ENCODE measurements at regions not wholly inside any gene's neighbourhood (a gene's known extent, or its start where the extent isn't known, plus 50 kb on each side); places are given as distances from the start of the nearest gene placed in this dataset.

- no peak for TF ChIP-seq JUNB (IDR thresholded peaks at IDR 0.05; ENCODE audit: unreplicated experiment)
- no peak for TF ChIP-seq ETS1 (IDR thresholded peaks at IDR 0.05)
- no peak for TF ChIP-seq ZNF114 (CRISPR knock-in tag; IDR thresholded peaks at IDR 0.05)
- TF ChIP-seq POLR2AphosphoS5 (IDR thresholded peaks at IDR 0.05; ENCODE audit: low read depth) = no peak
- TF ChIP-seq REST (IDR thresholded peaks at IDR 0.05; ENCODE audit: unreplicated experiment) = no peak
- H3K4me3 Mint-ChIP-seq = no peak overlapping the region
Measured at GRCh38 chr10:31607481-31607880, 288.5 kb downstream of the ZEB1 start.

GRCh38 chr10:31606841-31607240, 287.8 kb downstream of the ZEB1 start:
- H3K4me3 ChIP-seq = no peak overlapping the region
- TF ChIP-seq CREB1 (CRISPR knock-in tag; IDR thresholded peaks at IDR 0.05; ENCODE audit: low read depth) (no peak), ZNF331 (CRISPR knock-in tag; IDR thresholded peaks at IDR 0.05; ENCODE audit: low read depth) (no peak), EZH2phosphoT487 (IDR thresholded peaks at IDR 0.05; ENCODE audit: unreplicated experiment) (no peak), ZNF114 (CRISPR knock-in tag; IDR thresholded peaks at IDR 0.05) (no peak), EZH2 (IDR thresholded peaks at IDR 0.05; ENCODE audit: low read depth, unreplicated experiment) (no peak), ETS1 (IDR thresholded peaks at IDR 0.05) (no peak), CTCF (conservative IDR thresholded peaks at IDR 0.05; ENCODE audit: low read depth in 2 of 2) (no peak)

More at GRCh38 chr10:31607481-31607880, 288.5 kb downstream of the ZEB1 start:
- no peaks in the 10 kb centered on the region for H3F3A ChIP-seq (replicated peaks; ENCODE audit: low read depth)
- H3K27ac ChIP-seq (ENCODE audit: low read depth) = no peak overlapping the region
- H3K27me3 Mint-ChIP-seq (ENCODE audit: insufficient read depth, low read depth, poor library complexity) = peaks cover 9% of the 10 kb centered on the region
- no peak for DNase-seq (ENCODE audit: low spot score)
- ATAC-seq = no peak
- no peaks in the 10 kb centered on the region for H3K27me3 ChIP-seq (ENCODE audit: insufficient read depth)
- H3K36me3 ChIP-seq (ENCODE audit: insufficient read depth) = no peaks in the 10 kb centered on the region
- H3K4me2 ChIP-seq = no peak overlapping the region
- H3K9me3 Mint-ChIP-seq = no peaks in the 10 kb centered on the region; the same call in 2 of the 3 replicates
- peaks cover 10% of the 10 kb centered on the region; the same call in 1 of the 2 replicates for H3K4me1 ChIP-seq (ENCODE audit: insufficient read depth)
- peaks cover 6% of the 10 kb centered on the region for H3K9me2 ChIP-seq (ENCODE audit: insufficient read depth)
- H2AFZ ChIP-seq = no peak overlapping the region
- no peaks in the 10 kb centered on the region for H4K20me1 ChIP-seq (replicated peaks; ENCODE audit: insufficient read depth)
- no peak overlapping the region for H3K4me3 ChIP-seq
- H3K79me2 ChIP-seq (replicated peaks; ENCODE audit: insufficient read depth) = no peaks in the 10 kb centered on the region
- no peak overlapping the region for H3K27ac Mint-ChIP-seq
- no peaks in the 10 kb centered on the region for H3K36me3 Mint-ChIP-seq (ENCODE audit: low read depth)
- H3K4me1 Mint-ChIP-seq = peaks cover 7% of the 10 kb centered on the region; the same call in 2 of the 3 replicates

More at GRCh38 chr10:31606841-31607240, 287.8 kb downstream of the ZEB1 start:
- Histone ChIP-seq H3K9me2 (ENCODE audit: insufficient read depth) (peaks cover 6% of the 10 kb centered on the region), H2AFZ (no peak overlapping the region), H3K27ac (ENCODE audit: low read depth) (no peak overlapping the region), H3K79me2 (replicated peaks; ENCODE audit: insufficient read depth) (no peaks in the 10 kb centered on the region), H3K27me3 (ENCODE audit: insufficient read depth) (no peaks in the 10 kb centered on the region), H4K20me1 (replicated peaks; ENCODE audit: insufficient read depth) (no peaks in the 10 kb centered on the region), H3F3A (replicated peaks; ENCODE audit: low read depth) (no peaks in the 10 kb centered on the region), H3K36me3 (ENCODE audit: insufficient read depth) (no peaks in the 10 kb centered on the region), H3K4me2 (no peak overlapping the region), H3K4me1 (ENCODE audit: insufficient read depth) (peaks cover 10% of the 10 kb centered on the region; the same call in 1 of the 2 replicates)
- H3K4me1 Mint-ChIP-seq = peaks cover 7% of the 10 kb centered on the region; the same call in 2 of the 3 replicates
- H3K36me3 Mint-ChIP-seq (ENCODE audit: low read depth) = no peaks in the 10 kb centered on the region
- no peak overlapping the region for H3K27ac Mint-ChIP-seq
- H3K27me3 Mint-ChIP-seq (ENCODE audit: insufficient read depth, low read depth, poor library complexity) = peaks cover 9% of the 10 kb centered on the region
- ATAC-seq = no peak
- DNase-seq (ENCODE audit: low spot score) = no peak
- no peak overlapping the region for H3K4me3 Mint-ChIP-seq
- no peaks in the 10 kb centered on the region; the same call in 2 of the 3 replicates for H3K9me3 Mint-ChIP-seq

All from GM23338 (cell line).